ENCODE measurements at regions not wholly inside any gene's neighbourhood (a gene's known extent, or its start where the extent isn't known, plus 50 kb on each side); places are given as distances from the start of the nearest gene placed in this dataset.

- H3K4me3 Mint-ChIP-seq (ENCODE audit: low read depth, unreplicated experiment): no peak overlapping the region
These were observed 237.6 kb upstream of the IRS2 start for GRCh38 chr13:110023729-110024644.

GRCh38 chr13:110018009-110018408 is 231.6 kb upstream of the IRS2 start:
- H3K4me1 Mint-ChIP-seq (ENCODE audit: low read depth, unreplicated experiment): peaks cover 8% of the 10 kb centered on the region
- no TSS peak for BruUV-seq (replicated peaks)
- H3K27me3 Mint-ChIP-seq (ENCODE audit: unreplicated experiment): no peaks in the 10 kb centered on the region
- H3K4me3 Mint-ChIP-seq (ENCODE audit: low read depth, unreplicated experiment): no peak overlapping the region
- no peaks in the 10 kb centered on the region for H3K9me3 Mint-ChIP-seq (ENCODE audit: low read depth, unreplicated experiment)
- H3K27ac Mint-ChIP-seq (ENCODE audit: unreplicated experiment): peak overlapping the region; percentile 45
- DNase-seq: no peak
- no peaks in the 10 kb centered on the region for H3K36me3 Mint-ChIP-seq (ENCODE audit: insufficient read depth, unreplicated experiment)
- no peak for TF ChIP-seq CTCF (IDR thresholded peaks at IDR 0.05; ENCODE audit: unreplicated experiment)
- intact Hi-C loops (cut with micrococcal nuclease; ENCODE audit: unreplicated experiment): no loop called here
- CTCF ChIA-PET: no interaction called here

More at GRCh38 chr13:110023729-110024644, 237.6 kb upstream of the IRS2 start:
- BruUV-seq (replicated peaks): no TSS peak
- CTCF ChIA-PET: no interaction called here
- no peak for DNase-seq
- no peak overlapping the region for H3K27ac Mint-ChIP-seq (ENCODE audit: unreplicated experiment)
- TF ChIP-seq CTCF (IDR thresholded peaks at IDR 0.05; ENCODE audit: unreplicated experiment): no peak
- intact Hi-C loops (cut with micrococcal nuclease; ENCODE audit: unreplicated experiment): no loop called here
- H3K36me3 Mint-ChIP-seq (ENCODE audit: insufficient read depth, unreplicated experiment): no peaks in the 10 kb centered on the region
- no peaks in the 10 kb centered on the region for H3K4me1 Mint-ChIP-seq (ENCODE audit: low read depth, unreplicated experiment)
- H3K9me3 Mint-ChIP-seq (ENCODE audit: low read depth, unreplicated experiment): no peaks in the 10 kb centered on the region
- H3K27me3 Mint-ChIP-seq (ENCODE audit: unreplicated experiment): no peaks in the 10 kb centered on the region

- BruUV-seq (replicated peaks): no TSS peak
- Mint-ChIP-seq H3K4me1 (ENCODE audit: low read depth, unreplicated experiment) (peaks cover 14% of the 10 kb centered on the region), H3K27me3 (ENCODE audit: unreplicated experiment) (no peaks in the 10 kb centered on the region), H3K36me3 (ENCODE audit: insufficient read depth, unreplicated experiment) (no peaks in the 10 kb centered on the region), H3K9me3 (ENCODE audit: low read depth, unreplicated experiment) (no peaks in the 10 kb centered on the region), H3K27ac (ENCODE audit: unreplicated experiment) (peak overlapping the region; percentile 45), H3K4me3 (ENCODE audit: low read depth, unreplicated experiment) (no peak overlapping the region)
- CTCF ChIA-PET: no interaction called here
- DNase-seq: peak; percentile 9
- intact Hi-C loops (cut with micrococcal nuclease; ENCODE audit: unreplicated experiment): no loop called here
- TF ChIP-seq CTCF (IDR thresholded peaks at IDR 0.05; ENCODE audit: unreplicated experiment): no peak
These were observed 231.0 kb upstream of the IRS2 start for GRCh38 chr13:110017379-110017778.

GRCh38 chr13:110015253-110015652 is 228.9 kb upstream of the IRS2 start:
- no TSS peak for BruUV-seq (replicated peaks)
- no peak overlapping the region for H3K27ac Mint-ChIP-seq (ENCODE audit: unreplicated experiment)
- peaks cover 25% of the 10 kb centered on the region for H3K4me1 Mint-ChIP-seq (ENCODE audit: low read depth, unreplicated experiment)
- no peaks in the 10 kb centered on the region for H3K27me3 Mint-ChIP-seq (ENCODE audit: unreplicated experiment)
- CTCF ChIA-PET: no interaction called here
- no peaks in the 10 kb centered on the region for H3K9me3 Mint-ChIP-seq (ENCODE audit: low read depth, unreplicated experiment)
- no peak for TF ChIP-seq CTCF (IDR thresholded peaks at IDR 0.05; ENCODE audit: unreplicated experiment)
- no peak for DNase-seq
- H3K4me3 Mint-ChIP-seq (ENCODE audit: low read depth, unreplicated experiment): no peak overlapping the region
- H3K36me3 Mint-ChIP-seq (ENCODE audit: insufficient read depth, unreplicated experiment): no peaks in the 10 kb centered on the region
- intact Hi-C loops (cut with micrococcal nuclease; ENCODE audit: unreplicated experiment): no loop called here

All from Calu3 (cell line).